Middle frontal gyrus (tissue), 1 donor: ENCODE measurements at regions not wholly inside any gene's neighbourhood (a gene's known extent, or its start where the extent isn't known, plus 50 kb on each side); places are given as distances from the start of the nearest gene placed in this dataset.

Experiments
- DNase-seq: peaks from one replicate; pipeline ENCODE4 v3.0.0-alpha.2; 2015; ENCODE audit warnings: low spot score; ENCODE audit errors: extremely low spot score

GRCh38 chr21:27596196-27596595 is 629.3 kb upstream of the ADAMTS5 start:
- no peak for DNase-seq

GRCh38 chr21:27595716-27596115 is 628.8 kb upstream of the ADAMTS5 start:
- no peak for DNase-seq

GRCh38 chr21:27590271-27590670 is 623.4 kb upstream of the ADAMTS5 start:
- no peak for DNase-seq

- no peak for DNase-seq
These were observed 622.9 kb upstream of the ADAMTS5 start for GRCh38 chr21:27589781-27590180.

GRCh38 chr21:27586986-27587385 is 620.1 kb upstream of the ADAMTS5 start:
- no peak for DNase-seq

- no peak for DNase-seq
These were observed 619.4 kb upstream of the ADAMTS5 start for GRCh38 chr21:27586326-27586725.

GRCh38 chr21:27584256-27584655 is 617.4 kb upstream of the ADAMTS5 start:
- no peak for DNase-seq

GRCh38 chr21:27582948-27583430 is 616.1 kb upstream of the ADAMTS5 start:
- DNase-seq = no peak

GRCh38 chr21:27582246-27582947 is 615.5 kb upstream of the ADAMTS5 start:
- DNase-seq = no peak

GRCh38 chr21:27581168-27581567 is 614.3 kb upstream of the ADAMTS5 start:
- DNase-seq = no peak

- DNase-seq = no peak
These were observed 613.4 kb upstream of the ADAMTS5 start for GRCh38 chr21:27580276-27580675.

- DNase-seq = no peak
These were observed 611.9 kb upstream of the ADAMTS5 start for GRCh38 chr21:27578741-27579265.

GRCh38 chr21:27572696-27573095 is 605.8 kb upstream of the ADAMTS5 start:
- no peak for DNase-seq

- no peak for DNase-seq
These were observed 604.8 kb upstream of the ADAMTS5 start for GRCh38 chr21:27571706-27572105.

GRCh38 chr21:27570306-27570868 is 603.5 kb upstream of the ADAMTS5 start:
- DNase-seq = no peak

GRCh38 chr21:27569831-27570230 is 602.9 kb upstream of the ADAMTS5 start:
- no peak for DNase-seq

- DNase-seq = no peak
These were observed 602.2 kb upstream of the ADAMTS5 start for GRCh38 chr21:27569091-27569490.

GRCh38 chr21:27567381-27567780 is 600.5 kb upstream of the ADAMTS5 start:
- DNase-seq = no peak

- no peak for DNase-seq
These were observed 599.6 kb upstream of the ADAMTS5 start for GRCh38 chr21:27566521-27566920.

- no peak for DNase-seq
These were observed 598.5 kb upstream of the ADAMTS5 start for GRCh38 chr21:27565364-27565763.

GRCh38 chr21:27564684-27565301 is 597.9 kb upstream of the ADAMTS5 start:
- peak; percentile 22 for DNase-seq

GRCh38 chr21:27562303-27562702 is 595.4 kb upstream of the ADAMTS5 start:
- no peak for DNase-seq
